AG09319 (cell line): ENCODE measurements at regions not wholly inside any gene's neighbourhood (a gene's known extent, or its start where the extent isn't known, plus 50 kb on each side); places are given as distances from the start of the nearest gene placed in this dataset.
"Not testable (repeated sequence)": the region's sequence is repeated elsewhere in the genome, so short reads cannot be mapped to it uniquely, and the experiment has no call there.

Source experiments
- DNase-seq: peaks from one replicate; pipeline ENCODE4 v3.0.0-alpha.2; 2010; ENCODE audit warnings: low read depth; ENCODE audit errors: extremely low read depth
- CTCF ChIP-seq: IDR thresholded peaks from 2 replicates; pipeline ENCODE4 v1.5.1; 2011; ENCODE audit warnings: low read depth, mild to moderate bottlenecking, inconsistent platforms, low read length, moderate library complexity

GRCh38 chr12:88816201-88816600, 235.9 kb upstream of the KITLG start:
- DNase-seq = no peak
- TF ChIP-seq CTCF = no peak

- no peak for DNase-seq
- no peak for TF ChIP-seq CTCF
Measured at GRCh38 chr12:88814779-88815178, 234.5 kb upstream of the KITLG start.

GRCh38 chr12:88812610-88813009, 232.3 kb upstream of the KITLG start:
- DNase-seq = no peak
- no peak for TF ChIP-seq CTCF

- no peak for TF ChIP-seq CTCF
- DNase-seq = no peak
Measured at GRCh38 chr12:88810806-88811205, 230.5 kb upstream of the KITLG start.

- DNase-seq = not testable (repeated sequence)
Measured at GRCh38 chr12:88809841-88810240, 229.6 kb upstream of the KITLG start.

- peak; percentile 4 for DNase-seq
Measured at GRCh38 chr12:88805692-88806091, 225.4 kb upstream of the KITLG start.

GRCh38 chr12:88805286-88805685, 225.0 kb upstream of the KITLG start:
- no peak for TF ChIP-seq CTCF
- DNase-seq = peak; percentile 64

More at GRCh38 chr12:88805692-88806091, 225.4 kb upstream of the KITLG start:
- no peak for TF ChIP-seq CTCF

- TF ChIP-seq CTCF = no peak
- DNase-seq = no peak
Measured at GRCh38 chr12:88802096-88802706, 221.9 kb upstream of the KITLG start.
